ENCODE measurements at regions not wholly inside any gene's neighbourhood (a gene's known extent, or its start where the extent isn't known, plus 50 kb on each side); places are given as distances from the start of the nearest gene placed in this dataset.

DNA sequence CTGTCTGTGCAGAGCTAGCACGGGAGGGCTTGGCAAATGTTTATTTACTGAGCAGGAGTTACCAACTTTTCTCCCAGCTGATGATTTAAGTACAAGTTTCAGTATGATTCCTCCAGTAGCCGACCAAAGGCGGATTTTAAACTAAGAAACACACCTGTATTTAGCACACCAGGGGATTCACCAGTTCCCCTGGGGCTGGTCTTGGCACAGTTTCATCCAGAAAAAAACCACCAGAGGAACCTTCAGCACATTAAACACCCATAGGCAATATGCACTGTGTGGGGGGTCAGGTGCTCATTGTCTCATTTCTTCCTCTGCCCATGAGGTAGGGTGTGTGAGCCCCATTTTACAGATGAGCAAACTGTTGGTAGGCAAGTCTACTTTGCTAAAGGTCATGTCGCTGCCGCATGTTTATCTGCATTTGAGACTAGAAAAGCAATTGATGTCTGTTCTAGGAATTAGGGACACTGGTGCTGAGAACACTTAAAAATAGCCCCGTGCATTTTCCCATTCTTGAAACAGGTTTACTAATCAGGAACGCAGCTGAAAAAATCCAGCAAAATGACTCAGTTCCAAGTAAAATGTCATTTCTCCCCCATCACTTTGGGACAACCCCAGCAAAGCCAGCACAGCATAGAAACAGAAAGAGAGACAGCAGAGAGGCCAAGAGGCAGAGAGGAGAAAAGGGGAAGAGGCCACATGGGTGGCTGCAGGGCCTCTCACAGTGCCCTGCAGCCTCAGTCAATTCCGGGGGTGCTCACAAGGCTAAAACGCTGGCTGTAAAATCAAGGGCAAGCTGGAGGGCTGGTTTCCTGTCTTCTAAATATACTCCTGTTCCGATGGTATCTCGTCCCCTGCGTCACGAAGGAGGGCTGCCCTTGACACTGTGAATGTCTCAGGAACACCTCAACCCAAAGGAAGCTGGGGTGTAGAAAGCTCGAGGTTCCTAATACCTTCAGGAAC is 166.8 kb upstream of the ID2 start (continued):
- TF ChIP-seq, protein P1, sequence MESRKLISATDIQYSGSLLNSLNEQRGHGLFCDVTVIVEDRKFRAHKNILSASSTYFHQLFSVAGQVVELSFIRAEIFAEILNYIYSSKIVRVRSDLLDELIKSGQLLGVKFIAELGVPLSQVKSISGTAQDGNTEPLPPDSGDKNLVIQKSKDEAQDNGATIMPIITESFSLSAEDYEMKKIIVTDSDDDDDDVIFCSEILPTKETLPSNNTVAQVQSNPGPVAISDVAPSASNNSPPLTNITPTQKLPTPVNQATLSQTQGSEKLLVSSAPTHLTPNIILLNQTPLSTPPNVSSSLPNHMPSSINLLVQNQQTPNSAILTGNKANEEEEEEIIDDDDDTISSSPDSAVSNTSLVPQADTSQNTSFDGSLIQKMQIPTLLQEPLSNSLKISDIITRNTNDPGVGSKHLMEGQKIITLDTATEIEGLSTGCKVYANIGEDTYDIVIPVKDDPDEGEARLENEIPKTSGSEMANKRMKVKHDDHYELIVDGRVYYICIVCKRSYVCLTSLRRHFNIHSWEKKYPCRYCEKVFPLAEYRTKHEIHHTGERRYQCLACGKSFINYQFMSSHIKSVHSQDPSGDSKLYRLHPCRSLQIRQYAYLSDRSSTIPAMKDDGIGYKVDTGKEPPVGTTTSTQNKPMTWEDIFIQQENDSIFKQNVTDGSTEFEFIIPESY (IDR thresholded peaks at IDR 0.05; ENCODE audit: extremely low read depth, insufficient replicate concordance, low read length) = no peak
- TF ChIP-seq, protein P2, sequence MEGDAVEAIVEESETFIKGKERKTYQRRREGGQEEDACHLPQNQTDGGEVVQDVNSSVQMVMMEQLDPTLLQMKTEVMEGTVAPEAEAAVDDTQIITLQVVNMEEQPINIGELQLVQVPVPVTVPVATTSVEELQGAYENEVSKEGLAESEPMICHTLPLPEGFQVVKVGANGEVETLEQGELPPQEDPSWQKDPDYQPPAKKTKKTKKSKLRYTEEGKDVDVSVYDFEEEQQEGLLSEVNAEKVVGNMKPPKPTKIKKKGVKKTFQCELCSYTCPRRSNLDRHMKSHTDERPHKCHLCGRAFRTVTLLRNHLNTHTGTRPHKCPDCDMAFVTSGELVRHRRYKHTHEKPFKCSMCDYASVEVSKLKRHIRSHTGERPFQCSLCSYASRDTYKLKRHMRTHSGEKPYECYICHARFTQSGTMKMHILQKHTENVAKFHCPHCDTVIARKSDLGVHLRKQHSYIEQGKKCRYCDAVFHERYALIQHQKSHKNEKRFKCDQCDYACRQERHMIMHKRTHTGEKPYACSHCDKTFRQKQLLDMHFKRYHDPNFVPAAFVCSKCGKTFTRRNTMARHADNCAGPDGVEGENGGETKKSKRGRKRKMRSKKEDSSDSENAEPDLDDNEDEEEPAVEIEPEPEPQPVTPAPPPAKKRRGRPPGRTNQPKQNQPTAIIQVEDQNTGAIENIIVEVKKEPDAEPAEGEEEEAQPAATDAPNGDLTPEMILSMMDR (IDR thresholded peaks at IDR 0.05 in 2 of 3, conservative IDR thresholded peaks at IDR 0.05 in 1 of 3; ENCODE audit: borderline replicate concordance in 1 of 3, insufficient read depth in 1 of 3, low read depth in 2 of 3, low read length in 2 of 3) = no peak
- TF ChIP-seq RAD21 (IDR thresholded peaks at IDR 0.05; ENCODE audit: low read depth) = no peak
- no peak for TF ChIP-seq ZNF274 (IDR thresholded peaks at IDR 0.05; ENCODE audit: low read depth, low read length)
- TF ChIP-seq, protein P3, sequence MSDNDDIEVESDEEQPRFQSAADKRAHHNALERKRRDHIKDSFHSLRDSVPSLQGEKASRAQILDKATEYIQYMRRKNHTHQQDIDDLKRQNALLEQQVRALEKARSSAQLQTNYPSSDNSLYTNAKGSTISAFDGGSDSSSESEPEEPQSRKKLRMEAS (IDR thresholded peaks at IDR 0.05) = no peak
- TF ChIP-seq TCF7L2 (IDR thresholded peaks at IDR 0.05; ENCODE audit: borderline replicate concordance, extremely low read depth, insufficient read depth, insufficient read length) = no peak
